ENCODE measurements at regions not wholly inside any gene's neighbourhood (a gene's known extent, or its start where the extent isn't known, plus 50 kb on each side); places are given as distances from the start of the nearest gene placed in this dataset.

- Mint-ChIP-seq H3K4me3 (no peak overlapping the region), H3K9me3 (peaks cover 16% of the 10 kb centered on the region), H3K36me3 (ENCODE audit: low read depth) (no peaks in the 10 kb centered on the region), H3K27ac (no peak overlapping the region), H3K27me3 (no peaks in the 10 kb centered on the region), H3K4me1 (ENCODE audit: low read depth) (no peaks in the 10 kb centered on the region)
- no peak for DNase-seq
These were observed 1326.4 kb upstream of the SORCS1 start for GRCh38 chr10:108490944-108491343.

- H3K4me3 Mint-ChIP-seq, result no peak overlapping the region
- no peaks in the 10 kb centered on the region for H3K4me1 Mint-ChIP-seq (ENCODE audit: low read depth)
- peaks cover 15% of the 10 kb centered on the region for H3K9me3 Mint-ChIP-seq
- no peak overlapping the region for H3K27ac Mint-ChIP-seq
- no peaks in the 10 kb centered on the region for H3K36me3 Mint-ChIP-seq (ENCODE audit: low read depth)
- peaks cover 8% of the 10 kb centered on the region for H3K27me3 Mint-ChIP-seq
- no peak for DNase-seq
These were observed 1306.9 kb upstream of the SORCS1 start for GRCh38 chr10:108471420-108471819.

GRCh38 chr10:108469940-108470339, 1305.4 kb upstream of the SORCS1 start:
- peaks cover 12% of the 10 kb centered on the region for H3K27me3 Mint-ChIP-seq
- DNase-seq, result no peak
- H3K36me3 Mint-ChIP-seq (ENCODE audit: low read depth), result no peaks in the 10 kb centered on the region
- H3K4me3 Mint-ChIP-seq, result no peak overlapping the region
- H3K9me3 Mint-ChIP-seq, result peaks cover 15% of the 10 kb centered on the region
- H3K27ac Mint-ChIP-seq, result no peak overlapping the region
- no peaks in the 10 kb centered on the region for H3K4me1 Mint-ChIP-seq (ENCODE audit: low read depth)

- H3K27ac Mint-ChIP-seq, result no peak overlapping the region
- no peak for DNase-seq
These were observed 1301.5 kb upstream of the SORCS1 start for GRCh38 chr10:108465871-108466641.

GRCh38 chr10:108462005-108462404, 1297.5 kb upstream of the SORCS1 start:
- Mint-ChIP-seq H3K27ac (no peak overlapping the region), H3K4me1 (ENCODE audit: low read depth) (no peaks in the 10 kb centered on the region), H3K4me3 (no peak overlapping the region), H3K36me3 (ENCODE audit: low read depth) (no peaks in the 10 kb centered on the region), H3K9me3 (peaks cover 5% of the 10 kb centered on the region), H3K27me3 (peaks cover 10% of the 10 kb centered on the region)
- DNase-seq, result no peak

More at GRCh38 chr10:108465871-108466641, 1301.5 kb upstream of the SORCS1 start:
- no peaks in the 10 kb centered on the region for H3K36me3 Mint-ChIP-seq (ENCODE audit: low read depth)
- peaks cover 9% of the 10 kb centered on the region for H3K9me3 Mint-ChIP-seq
- H3K27me3 Mint-ChIP-seq, result peaks cover 12% of the 10 kb centered on the region
- H3K4me3 Mint-ChIP-seq, result no peak overlapping the region
- no peaks in the 10 kb centered on the region for H3K4me1 Mint-ChIP-seq (ENCODE audit: low read depth)

- Mint-ChIP-seq H3K4me1 (ENCODE audit: low read depth) (no peaks in the 10 kb centered on the region), H3K27ac (no peak overlapping the region), H3K4me3 (no peak overlapping the region), H3K36me3 (ENCODE audit: low read depth) (no peaks in the 10 kb centered on the region), H3K9me3 (peaks cover 16% of the 10 kb centered on the region), H3K27me3 (no peaks in the 10 kb centered on the region)
- DNase-seq, result no peak
These were observed 1290.3 kb upstream of the SORCS1 start for GRCh38 chr10:108454793-108455192.

GRCh38 chr10:108454224-108454623, 1289.7 kb upstream of the SORCS1 start:
- H3K4me3 Mint-ChIP-seq, result no peak overlapping the region
- peaks cover 16% of the 10 kb centered on the region for H3K9me3 Mint-ChIP-seq

GRCh38 chr10:108453166-108453565, 1288.7 kb upstream of the SORCS1 start:
- Mint-ChIP-seq H3K27me3 (no peaks in the 10 kb centered on the region), H3K4me3 (no peak overlapping the region), H3K4me1 (ENCODE audit: low read depth) (no peaks in the 10 kb centered on the region), H3K27ac (no peak overlapping the region), H3K9me3 (peaks cover 16% of the 10 kb centered on the region), H3K36me3 (ENCODE audit: low read depth) (no peaks in the 10 kb centered on the region)
- no peak for DNase-seq

More at GRCh38 chr10:108454224-108454623, 1289.7 kb upstream of the SORCS1 start:
- Mint-ChIP-seq H3K27me3 (no peaks in the 10 kb centered on the region), H3K4me1 (ENCODE audit: low read depth) (no peaks in the 10 kb centered on the region), H3K27ac (no peak overlapping the region), H3K36me3 (ENCODE audit: low read depth) (no peaks in the 10 kb centered on the region)
- no peak for DNase-seq

- Mint-ChIP-seq H3K4me1 (ENCODE audit: low read depth) (no peaks in the 10 kb centered on the region), H3K4me3 (no peak overlapping the region), H3K27me3 (no peaks in the 10 kb centered on the region), H3K9me3 (peaks cover 16% of the 10 kb centered on the region), H3K36me3 (ENCODE audit: low read depth) (no peaks in the 10 kb centered on the region), H3K27ac (no peak overlapping the region)
- DNase-seq, result no peak
These were observed 1288.0 kb upstream of the SORCS1 start for GRCh38 chr10:108452533-108452932.

- H3K36me3 Mint-ChIP-seq (ENCODE audit: low read depth), result no peaks in the 10 kb centered on the region
- H3K9me3 Mint-ChIP-seq, result peaks cover 20% of the 10 kb centered on the region
- no peak overlapping the region for H3K4me3 Mint-ChIP-seq
- no peak for DNase-seq
- no peak overlapping the region for H3K27ac Mint-ChIP-seq
- no peaks in the 10 kb centered on the region for H3K27me3 Mint-ChIP-seq
- no peaks in the 10 kb centered on the region for H3K4me1 Mint-ChIP-seq (ENCODE audit: low read depth)
These were observed 1285.8 kb upstream of the SORCS1 start for GRCh38 chr10:108450280-108450679.

GRCh38 chr10:108445746-108446145, 1281.2 kb upstream of the SORCS1 start:
- Mint-ChIP-seq H3K4me1 (ENCODE audit: low read depth) (no peaks in the 10 kb centered on the region), H3K27ac (no peak overlapping the region), H3K4me3 (no peak overlapping the region), H3K27me3 (no peaks in the 10 kb centered on the region), H3K36me3 (ENCODE audit: low read depth) (no peaks in the 10 kb centered on the region), H3K9me3 (peaks cover 7% of the 10 kb centered on the region)
- DNase-seq, result no peak

- peaks cover 7% of the 10 kb centered on the region for H3K9me3 Mint-ChIP-seq
- no peaks in the 10 kb centered on the region for H3K4me1 Mint-ChIP-seq (ENCODE audit: low read depth)
- H3K36me3 Mint-ChIP-seq (ENCODE audit: low read depth), result no peaks in the 10 kb centered on the region
- no peaks in the 10 kb centered on the region for H3K27me3 Mint-ChIP-seq
- no peak for DNase-seq
- no peak overlapping the region for H3K4me3 Mint-ChIP-seq
- H3K27ac Mint-ChIP-seq, result no peak overlapping the region
These were observed 1279.1 kb upstream of the SORCS1 start for GRCh38 chr10:108443636-108444035.

GRCh38 chr10:108439397-108439796, 1274.9 kb upstream of the SORCS1 start:
- Mint-ChIP-seq H3K9me3 (peaks cover 2% of the 10 kb centered on the region), H3K4me3 (no peak overlapping the region), H3K27me3 (no peaks in the 10 kb centered on the region), H3K4me1 (ENCODE audit: low read depth) (no peaks in the 10 kb centered on the region), H3K36me3 (ENCODE audit: low read depth) (no peaks in the 10 kb centered on the region), H3K27ac (no peak overlapping the region)
- DNase-seq, result no peak

GRCh38 chr10:108436096-108436495, 1271.6 kb upstream of the SORCS1 start:
- H3K36me3 Mint-ChIP-seq (ENCODE audit: low read depth), result no peaks in the 10 kb centered on the region
- no peak overlapping the region for H3K27ac Mint-ChIP-seq
- H3K9me3 Mint-ChIP-seq, result no peaks in the 10 kb centered on the region
- H3K4me1 Mint-ChIP-seq (ENCODE audit: low read depth), result no peaks in the 10 kb centered on the region
- no peak for DNase-seq
- no peaks in the 10 kb centered on the region for H3K27me3 Mint-ChIP-seq
- H3K4me3 Mint-ChIP-seq, result no peak overlapping the region

- no peaks in the 10 kb centered on the region for H3K4me1 Mint-ChIP-seq (ENCODE audit: low read depth)
- H3K9me3 Mint-ChIP-seq, result no peaks in the 10 kb centered on the region
- H3K27me3 Mint-ChIP-seq, result no peaks in the 10 kb centered on the region
- H3K4me3 Mint-ChIP-seq, result no peak overlapping the region
- no peaks in the 10 kb centered on the region for H3K36me3 Mint-ChIP-seq (ENCODE audit: low read depth)
- DNase-seq, result no peak
- H3K27ac Mint-ChIP-seq, result no peak overlapping the region
These were observed 1270.2 kb upstream of the SORCS1 start for GRCh38 chr10:108434559-108435252.
